SK-N-SH (cell line): ENCODE measurements at regions not wholly inside any gene's neighbourhood (a gene's known extent, or its start where the extent isn't known, plus 50 kb on each side); places are given as distances from the start of the nearest gene placed in this dataset.
"Not testable (repeated sequence)": the region's sequence is repeated elsewhere in the genome, so short reads cannot be mapped to it uniquely, and the experiment has no call there.

ENCODE experiments used
- CTCF ChIA-PET: fragments of 300-600, 350-600 bp; formaldehyde crosslinking; extraction: SDS; loops from one replicate; lab custom pipeline; 2021; lab: Yijun Ruan, JAX
- POLR2A ChIA-PET: fragments of 350-600 bp; sonication (Branson Sonifier 250); formaldehyde crosslinking; extraction: SDS; loops from one replicate; lab custom pipeline; 2020; ENCODE audit warnings: antibody characterized with exemption, inconsistent platforms; lab: Yijun Ruan, JAX
- DNase-seq: peaks from one replicate; pipeline ENCODE4 v3.0.0; 2012
- H2AFZ ChIP-seq: fragments of 200-600 bp; sonication (generic); 2 replicates; pipeline ENCODE4 v1.8.1; 2016; ENCODE audit warnings: antibody characterized with exemption, mild to moderate bottlenecking, low read depth
- H3F3A ChIP-seq: fragments of 200-600 bp; sonication (generic); replicated peaks from 2 replicates; pipeline ENCODE3; 2016; ENCODE audit warnings: antibody characterized with exemption, mild to moderate bottlenecking; ENCODE audit not compliant: insufficient read depth
- H3K27ac ChIP-seq, 2 experiments: fragments of 200-500 bp in 1 of 2; fragments of 200-600 bp in 1 of 2; sonication (Bioruptor generic) in 1 of 2; sonication (generic), shearing (Covaris generic) in 1 of 2; 2 replicates each; pipeline versions ENCODE4 v1.5.1 to v1.6.1; 2014 to 2016; ENCODE audit warnings: low read depth in 2 of 2, inconsistent platforms in 1 of 2, low read length in 1 of 2, mild to moderate bottlenecking in 1 of 2, mixed read lengths in 1 of 2
- H3K27me3 ChIP-seq: fragments of 200-600 bp; sonication (generic), shearing (Covaris generic); 2 replicates; pipeline ENCODE4 v1.6.1; 2016; ENCODE audit warnings: mixed run types; ENCODE audit not compliant: insufficient read depth
- H3K36me3 ChIP-seq, 2 experiments: fragments of 200-500 bp in 1 of 2; fragments of 200-600 bp in 1 of 2; sonication (Bioruptor generic) in 1 of 2; sonication (generic) in 1 of 2; replicated peaks in 1 of 2; 2 replicates each; pipeline versions ENCODE3 to v1.5.1; 2014 to 2016; ENCODE audit warnings: low read length in 1 of 2, mild to moderate bottlenecking in 1 of 2; ENCODE audit not compliant: insufficient read depth in 2 of 2, control insufficient read depth in 1 of 2
- H3K4me1 ChIP-seq, 2 experiments: fragments of 200-500 bp in 1 of 2; fragments of 200-600 bp in 1 of 2; sonication (Bioruptor generic) in 1 of 2; sonication (generic), shearing (Covaris generic) in 1 of 2; 2 replicates each; pipeline versions ENCODE4 v1.5.1 to v1.6.1; 2014 to 2016; ENCODE audit warnings: low read depth in 1 of 2, low read length in 1 of 2, mixed run types in 1 of 2; ENCODE audit not compliant: insufficient read depth in 2 of 2, control insufficient read depth in 1 of 2
- H3K4me2 ChIP-seq: fragments of 200-600 bp; sonication (generic), shearing (Covaris generic); 2 replicates; pipeline ENCODE4 v1.6.1; 2017; ENCODE audit warnings: mixed run types
- H3K4me3 ChIP-seq, 2 experiments: fragments of 200-500 bp in 1 of 2; fragments of 200-600 bp in 1 of 2; sonication (Bioruptor generic) in 1 of 2; sonication (generic), shearing (Covaris generic) in 1 of 2; 2 replicates each; pipeline versions ENCODE4 v1.5.1 to v1.8.1; 2014 to 2016; ENCODE audit warnings: low read depth in 2 of 2, inconsistent platforms in 1 of 2, low read length in 1 of 2, mild to moderate bottlenecking in 1 of 2, mixed read lengths in 1 of 2, moderate library complexity in 1 of 2
- H3K79me2 ChIP-seq: fragments of 200-600 bp; sonication (generic); 2 replicates; pipeline ENCODE4 v1.8.1; 2017; ENCODE audit warnings: mild to moderate bottlenecking; ENCODE audit not compliant: insufficient read depth
- H3K9ac ChIP-seq: fragments of 200-600 bp; sonication (generic); 2 replicates; pipeline ENCODE4 v1.6.1; 2017; ENCODE audit warnings: mixed run types
- H3K9me2 ChIP-seq: fragments of 200-600 bp; sonication (generic); 2 replicates; pipeline ENCODE4 v1.6.1; 2017; ENCODE audit warnings: mixed run types
- H3K9me3 ChIP-seq: fragments of 200-600 bp; sonication (generic); 2 replicates; pipeline ENCODE4 v1.6.1; 2017; ENCODE audit warnings: mixed run types, mild to moderate bottlenecking, moderate library complexity
- H4K20me1 ChIP-seq: fragments of 200-600 bp; sonication (generic); 2 replicates; pipeline ENCODE4 v1.6.1; 2017; ENCODE audit warnings: mild to moderate bottlenecking, mixed run types; ENCODE audit not compliant: insufficient read depth
- CTCF ChIP-seq: fragments of 200-600 bp; sonication (generic); IDR thresholded peaks from 2 replicates; pipeline ENCODE4 v1.6.1; 2017; ENCODE audit warnings: antibody characterized with exemption, mild to moderate bottlenecking, moderate library complexity
- RAD21 ChIP-seq: IDR thresholded peaks from 2 replicates; pipeline ENCODE4 v1.6.1; 2012; ENCODE audit warnings: mild to moderate bottlenecking, low read length
- WGBS: methylation state at CpG from one replicate; pipeline ENCODE4 v1.1.6; 2017; ENCODE audit warnings: low lambda C conversion rate; 5-methylcytosine and 5-hydroxymethylcytosine counted together

- H3K4me3 ChIP-seq, H2AFZ ChIP-seq, H3K4me2 ChIP-seq, POLR2A ChIA-PET, H3K4me1 ChIP-seq, H3K36me3 ChIP-seq, H4K20me1 ChIP-seq, H3K27me3 ChIP-seq, CTCF ChIA-PET, H3K79me2 ChIP-seq, H3K9me2 ChIP-seq, H3K9me3 ChIP-seq, H3K27ac ChIP-seq, H3K9ac ChIP-seq, H3F3A ChIP-seq, DNase-seq: not testable (repeated sequence)
- 0% methylated on average over 3 of the region's 3 CpGs for WGBS
These were observed 1255.8 kb downstream of the RPIA start for GRCh38 chr2:89947208-89947815.

- H3K4me3 ChIP-seq, DNase-seq, POLR2A ChIA-PET, H3F3A ChIP-seq, H3K9me3 ChIP-seq, H3K9me2 ChIP-seq, H3K4me2 ChIP-seq, H3K4me1 ChIP-seq, H4K20me1 ChIP-seq, H2AFZ ChIP-seq, H3K79me2 ChIP-seq, H3K36me3 ChIP-seq, H3K9ac ChIP-seq, CTCF ChIA-PET, H3K27me3 ChIP-seq, H3K27ac ChIP-seq: not testable (repeated sequence)
- 0% methylated on average over 3 of the region's 3 CpGs for WGBS
These were observed 1256.6 kb downstream of the RPIA start for GRCh38 chr2:89948102-89948501.

GRCh38 chr2:89950807-89951206 lies 1259.3 kb downstream of the RPIA start:
- H3K4me3 ChIP-seq, H4K20me1 ChIP-seq, H3K4me2 ChIP-seq, H3F3A ChIP-seq, H3K27ac ChIP-seq, H3K79me2 ChIP-seq, H3K9me2 ChIP-seq, H2AFZ ChIP-seq, CTCF ChIA-PET, H3K27me3 ChIP-seq, H3K9ac ChIP-seq, H3K36me3 ChIP-seq, POLR2A ChIA-PET, DNase-seq, H3K4me1 ChIP-seq, H3K9me3 ChIP-seq: not testable (repeated sequence)
- 3% methylated on average over 1 of the region's 2 CpGs for WGBS

GRCh38 chr2:89957236-89957635 lies 1265.8 kb downstream of the RPIA start:
- WGBS = 0% methylated on average over 3 of the region's 3 CpGs
- H4K20me1 ChIP-seq, H3K9me2 ChIP-seq, H3K4me1 ChIP-seq, H3K27ac ChIP-seq, H3K9me3 ChIP-seq, H3K36me3 ChIP-seq, H3K9ac ChIP-seq, H3F3A ChIP-seq, DNase-seq, H2AFZ ChIP-seq, H3K4me3 ChIP-seq, H3K27me3 ChIP-seq, CTCF ChIA-PET, H3K4me2 ChIP-seq, POLR2A ChIA-PET, H3K79me2 ChIP-seq: not testable (repeated sequence)
- TF ChIP-seq CTCF (peak; percentile 32), RAD21 (0 out of 2 replicates have a peak, but pooled peaks have one; percentile 15)

- H2AFZ ChIP-seq, H3K4me3 ChIP-seq, DNase-seq, H4K20me1 ChIP-seq, POLR2A ChIA-PET, H3K9me3 ChIP-seq, H3K9ac ChIP-seq, CTCF ChIA-PET, H3F3A ChIP-seq, H3K27ac ChIP-seq, H3K79me2 ChIP-seq, H3K4me1 ChIP-seq, H3K4me2 ChIP-seq, H3K36me3 ChIP-seq, H3K9me2 ChIP-seq, H3K27me3 ChIP-seq: not testable (repeated sequence)
- WGBS = 24% methylated on average over 3 of the region's 3 CpGs
These were observed 1268.4 kb downstream of the RPIA start for GRCh38 chr2:89959729-89960378.

- H3K27me3 ChIP-seq, DNase-seq, H3F3A ChIP-seq, H3K9me3 ChIP-seq, H3K4me2 ChIP-seq, H3K9me2 ChIP-seq, H4K20me1 ChIP-seq, H3K4me3 ChIP-seq, H3K79me2 ChIP-seq, H3K9ac ChIP-seq, CTCF ChIA-PET, POLR2A ChIA-PET, H3K36me3 ChIP-seq, H2AFZ ChIP-seq, H3K27ac ChIP-seq, H3K4me1 ChIP-seq: not testable (repeated sequence)
- no CpG with 5 or more reads among the region's 2 CpGs for WGBS
These were observed 1269.1 kb downstream of the RPIA start for GRCh38 chr2:89960570-89960969.
